ENCODE measurements at regions not wholly inside any gene's neighbourhood (a gene's known extent, or its start where the extent isn't known, plus 50 kb on each side); places are given as distances from the start of the nearest gene placed in this dataset.

GRCh38 chr6:47144306-47144705, 102.2 kb upstream of the ADGRF1 start:
- H3K9ac ChIP-seq (ENCODE audit: low read depth in 1 of 3, low read length in 3 of 3): no peak overlapping the region
- H3K27ac ChIP-seq (ENCODE audit: low read depth, low read length): no peak overlapping the region
- no peaks in the 10 kb centered on the region for H3K9me3 ChIP-seq (ENCODE audit: control insufficient read depth in 3 of 3, low read length in 3 of 3)
- H3K36me3 ChIP-seq (ENCODE audit: control insufficient read depth in 3 of 3, insufficient read depth in 3 of 3, low read length in 3 of 3): no peaks in the 10 kb centered on the region
- H3K27me3 ChIP-seq (ENCODE audit: control insufficient read depth in 3 of 3, insufficient read depth in 3 of 3, low read length in 3 of 3): no peaks in the 10 kb centered on the region
- H3K4me3 ChIP-seq (ENCODE audit: low read length in 3 of 3): no peak overlapping the region
- peaks cover 3 to 7% (median 3%) of the 10 kb centered on the region in 3 donors for H3K4me1 ChIP-seq (ENCODE audit: control insufficient read depth in 3 of 3, insufficient read depth in 3 of 3, low read length in 3 of 3)

GRCh38 chr6:47141963-47142362, 99.8 kb upstream of the ADGRF1 start:
- H3K9me3 ChIP-seq (ENCODE audit: control insufficient read depth in 3 of 3, low read length in 3 of 3): no peaks in the 10 kb centered on the region
- H3K4me1 ChIP-seq (ENCODE audit: control insufficient read depth in 3 of 3, insufficient read depth in 3 of 3, low read length in 3 of 3): peaks cover under 1 to 6% (median 2%) of the 10 kb centered on the region in 3 donors

GRCh38 chr6:47141171-47141570, 99.0 kb upstream of the ADGRF1 start:
- H3K27ac ChIP-seq (ENCODE audit: low read depth, low read length): no peak overlapping the region

More at GRCh38 chr6:47141963-47142362, 99.8 kb upstream of the ADGRF1 start:
- Histone ChIP-seq H3K36me3 (ENCODE audit: control insufficient read depth in 3 of 3, insufficient read depth in 3 of 3, low read length in 3 of 3) (no peaks in the 10 kb centered on the region), H3K4me3 (ENCODE audit: low read length in 3 of 3) (no peak overlapping the region), H3K27ac (ENCODE audit: low read depth, low read length) (no peak overlapping the region), H3K27me3 (ENCODE audit: control insufficient read depth in 3 of 3, insufficient read depth in 3 of 3, low read length in 3 of 3) (no peaks in the 10 kb centered on the region), H3K9ac (ENCODE audit: low read depth in 1 of 3, low read length in 3 of 3) (no peak overlapping the region)

GRCh38 chr6:47138046-47138445, 95.9 kb upstream of the ADGRF1 start:
- peaks cover 2 to 13% (median 6%) of the 10 kb centered on the region in 3 donors for H3K4me1 ChIP-seq (ENCODE audit: control insufficient read depth in 3 of 3, insufficient read depth in 3 of 3, low read length in 3 of 3)
- H3K27me3 ChIP-seq (ENCODE audit: control insufficient read depth in 3 of 3, insufficient read depth in 3 of 3, low read length in 3 of 3): no peaks in the 10 kb centered on the region
- no peaks in the 10 kb centered on the region for H3K36me3 ChIP-seq (ENCODE audit: control insufficient read depth in 3 of 3, insufficient read depth in 3 of 3, low read length in 3 of 3)
- H3K9me3 ChIP-seq (ENCODE audit: control insufficient read depth in 3 of 3, low read length in 3 of 3): no peaks in the 10 kb centered on the region
- no peak overlapping the region for H3K4me3 ChIP-seq (ENCODE audit: low read length in 3 of 3)
- H3K9ac ChIP-seq (ENCODE audit: low read depth in 1 of 3, low read length in 3 of 3): no peak overlapping the region
- H3K27ac ChIP-seq (ENCODE audit: low read depth, low read length): no peak overlapping the region

More at GRCh38 chr6:47141171-47141570, 99.0 kb upstream of the ADGRF1 start:
- no peak overlapping the region for H3K4me3 ChIP-seq (ENCODE audit: low read length in 3 of 3)
- H3K9me3 ChIP-seq (ENCODE audit: control insufficient read depth in 3 of 3, low read length in 3 of 3): no peaks in the 10 kb centered on the region
- H3K27me3 ChIP-seq (ENCODE audit: control insufficient read depth in 3 of 3, insufficient read depth in 3 of 3, low read length in 3 of 3): no peaks in the 10 kb centered on the region
- no peaks in the 10 kb centered on the region for H3K36me3 ChIP-seq (ENCODE audit: control insufficient read depth in 3 of 3, insufficient read depth in 3 of 3, low read length in 3 of 3)
- H3K9ac ChIP-seq (ENCODE audit: low read depth in 1 of 3, low read length in 3 of 3): no peak overlapping the region
- peaks cover 0 to 3% (median 0%) of the 10 kb centered on the region in 3 donors for H3K4me1 ChIP-seq (ENCODE audit: control insufficient read depth in 3 of 3, insufficient read depth in 3 of 3, low read length in 3 of 3)

- no peak overlapping the region for H3K4me3 ChIP-seq (ENCODE audit: low read length in 3 of 3)
- no peaks in the 10 kb centered on the region for H3K9me3 ChIP-seq (ENCODE audit: control insufficient read depth in 3 of 3, low read length in 3 of 3)
- H3K27ac ChIP-seq (ENCODE audit: low read depth, low read length): no peak overlapping the region
- H3K9ac ChIP-seq (ENCODE audit: low read depth in 1 of 3, low read length in 3 of 3): no peak overlapping the region
- no peaks in the 10 kb centered on the region for H3K27me3 ChIP-seq (ENCODE audit: control insufficient read depth in 3 of 3, insufficient read depth in 3 of 3, low read length in 3 of 3)
- peaks cover 5 to 13% (median 6%) of the 10 kb centered on the region in 3 donors for H3K4me1 ChIP-seq (ENCODE audit: control insufficient read depth in 3 of 3, insufficient read depth in 3 of 3, low read length in 3 of 3)
- H3K36me3 ChIP-seq (ENCODE audit: control insufficient read depth in 3 of 3, insufficient read depth in 3 of 3, low read length in 3 of 3): no peaks in the 10 kb centered on the region
Measured at GRCh38 chr6:47137073-47137472, 94.9 kb upstream of the ADGRF1 start.

- Histone ChIP-seq H3K9me3 (ENCODE audit: control insufficient read depth in 3 of 3, low read length in 3 of 3) (no peaks in the 10 kb centered on the region), H3K4me3 (ENCODE audit: low read length in 3 of 3) (no peak overlapping the region), H3K27ac (ENCODE audit: low read depth, low read length) (no peak overlapping the region), H3K27me3 (ENCODE audit: control insufficient read depth in 3 of 3, insufficient read depth in 3 of 3, low read length in 3 of 3) (no peaks in the 10 kb centered on the region), H3K9ac (ENCODE audit: low read depth in 1 of 3, low read length in 3 of 3) (no peak overlapping the region), H3K36me3 (ENCODE audit: control insufficient read depth in 3 of 3, insufficient read depth in 3 of 3, low read length in 3 of 3) (no peaks in the 10 kb centered on the region), H3K4me1 (ENCODE audit: control insufficient read depth in 3 of 3, insufficient read depth in 3 of 3, low read length in 3 of 3) (peaks cover 5 to 15% (median 8%) of the 10 kb centered on the region in 3 donors)
Measured at GRCh38 chr6:47135772-47136171, 93.6 kb upstream of the ADGRF1 start.

GRCh38 chr6:47134476-47135189, 92.5 kb upstream of the ADGRF1 start:
- H3K36me3 ChIP-seq (ENCODE audit: control insufficient read depth in 3 of 3, insufficient read depth in 3 of 3, low read length in 3 of 3): no peaks in the 10 kb centered on the region
- H3K4me3 ChIP-seq (ENCODE audit: low read length in 3 of 3): peak overlapping the region in 2 of 3 donors; percentile 7 to 53
- H3K4me1 ChIP-seq (ENCODE audit: control insufficient read depth in 3 of 3, insufficient read depth in 3 of 3, low read length in 3 of 3): peaks cover 11 to 26% (median 19%) of the 10 kb centered on the region in 3 donors
- peak overlapping the region; percentile 12 for H3K27ac ChIP-seq (ENCODE audit: low read depth, low read length)
- no peaks in the 10 kb centered on the region for H3K9me3 ChIP-seq (ENCODE audit: control insufficient read depth in 3 of 3, low read length in 3 of 3)
- H3K27me3 ChIP-seq (ENCODE audit: control insufficient read depth in 3 of 3, insufficient read depth in 3 of 3, low read length in 3 of 3): no peaks in the 10 kb centered on the region
- peak overlapping the region in 1 of 3 donors; percentile 24 for H3K9ac ChIP-seq (ENCODE audit: low read depth in 1 of 3, low read length in 3 of 3)

- no peak overlapping the region for H3K9ac ChIP-seq (ENCODE audit: low read depth in 1 of 3, low read length in 3 of 3)
- no peaks in the 10 kb centered on the region for H3K9me3 ChIP-seq (ENCODE audit: control insufficient read depth in 3 of 3, low read length in 3 of 3)
- H3K27ac ChIP-seq (ENCODE audit: low read depth, low read length): no peak overlapping the region
- peaks cover 11 to 26% (median 21%) of the 10 kb centered on the region in 3 donors for H3K4me1 ChIP-seq (ENCODE audit: control insufficient read depth in 3 of 3, insufficient read depth in 3 of 3, low read length in 3 of 3)
- no peaks in the 10 kb centered on the region for H3K27me3 ChIP-seq (ENCODE audit: control insufficient read depth in 3 of 3, insufficient read depth in 3 of 3, low read length in 3 of 3)
- H3K36me3 ChIP-seq (ENCODE audit: control insufficient read depth in 3 of 3, insufficient read depth in 3 of 3, low read length in 3 of 3): no peaks in the 10 kb centered on the region
- no peak overlapping the region for H3K4me3 ChIP-seq (ENCODE audit: low read length in 3 of 3)
Measured at GRCh38 chr6:47133230-47134000, 91.3 kb upstream of the ADGRF1 start.

- Histone ChIP-seq H3K27ac (ENCODE audit: low read depth, low read length) (no peak overlapping the region), H3K4me3 (ENCODE audit: low read length in 3 of 3) (no peak overlapping the region), H3K36me3 (ENCODE audit: control insufficient read depth in 3 of 3, insufficient read depth in 3 of 3, low read length in 3 of 3) (no peaks in the 10 kb centered on the region), H3K4me1 (ENCODE audit: control insufficient read depth in 3 of 3, insufficient read depth in 3 of 3, low read length in 3 of 3) (peaks cover 11 to 23% (median 21%) of the 10 kb centered on the region in 3 donors), H3K9me3 (ENCODE audit: control insufficient read depth in 3 of 3, low read length in 3 of 3) (no peaks in the 10 kb centered on the region), H3K27me3 (ENCODE audit: control insufficient read depth in 3 of 3, insufficient read depth in 3 of 3, low read length in 3 of 3) (no peaks in the 10 kb centered on the region), H3K9ac (ENCODE audit: low read depth in 1 of 3, low read length in 3 of 3) (no peak overlapping the region)
Measured at GRCh38 chr6:47132724-47133123, 90.6 kb upstream of the ADGRF1 start.

GRCh38 chr6:47131773-47132172, 89.6 kb upstream of the ADGRF1 start:
- H3K4me1 ChIP-seq (ENCODE audit: control insufficient read depth in 3 of 3, insufficient read depth in 3 of 3, low read length in 3 of 3): peaks cover 15 to 28% (median 23%) of the 10 kb centered on the region in 3 donors
- no peak overlapping the region for H3K4me3 ChIP-seq (ENCODE audit: low read length in 3 of 3)
- no peaks in the 10 kb centered on the region for H3K9me3 ChIP-seq (ENCODE audit: control insufficient read depth in 3 of 3, low read length in 3 of 3)
- no peak overlapping the region for H3K27ac ChIP-seq (ENCODE audit: low read depth, low read length)
- H3K9ac ChIP-seq (ENCODE audit: low read depth in 1 of 3, low read length in 3 of 3): no peak overlapping the region
- H3K27me3 ChIP-seq (ENCODE audit: control insufficient read depth in 3 of 3, insufficient read depth in 3 of 3, low read length in 3 of 3): no peaks in the 10 kb centered on the region
- H3K36me3 ChIP-seq (ENCODE audit: control insufficient read depth in 3 of 3, insufficient read depth in 3 of 3, low read length in 3 of 3): no peaks in the 10 kb centered on the region

All from skeletal muscle tissue (tissue), 3 donors.